H9 (cell line): ENCODE measurements at regions not wholly inside any gene's neighbourhood (a gene's known extent, or its start where the extent isn't known, plus 50 kb on each side); places are given as distances from the start of the nearest gene placed in this dataset.

Source experiments
- DNase-seq: peaks from one replicate; pipeline ENCODE4 v3.0.0-alpha.2; 2017
- H2AFZ ChIP-seq: one replicate; pipeline ENCODE4 v1.6.1; 2013; ENCODE audit warnings: mild to moderate bottlenecking, low read length, control low read depth, moderate library complexity
- H2AK5ac ChIP-seq: 2 replicates; pipeline ENCODE4 v1.6.1; 2013; ENCODE audit warnings: low read length, control low read depth, mixed read lengths; ENCODE audit not compliant: insufficient read length
- H2BK120ac ChIP-seq: one replicate; pipeline ENCODE4 v1.6.1; 2013; ENCODE audit warnings: low read depth, mild to moderate bottlenecking, low read length, control low read depth, inconsistent platforms; ENCODE audit not compliant: poor library complexity, severe bottlenecking
- H2BK12ac ChIP-seq: 2 replicates; pipeline ENCODE4 v1.6.1; 2013; ENCODE audit warnings: low read length, control low read depth, mixed read lengths, low read depth; ENCODE audit not compliant: insufficient read length
- H2BK15ac ChIP-seq: 2 replicates; pipeline ENCODE4 v1.6.1; 2013; ENCODE audit warnings: low read depth, low read length, control low read depth
- H2BK20ac ChIP-seq: one replicate; pipeline ENCODE4 v1.6.1; 2013; ENCODE audit warnings: low read depth, mild to moderate bottlenecking, low read length, control low read depth, inconsistent platforms; ENCODE audit not compliant: poor library complexity, severe bottlenecking
- H2BK5ac ChIP-seq: 2 replicates; pipeline ENCODE4 v1.6.1; 2013; ENCODE audit warnings: low read length, control low read depth, mixed read lengths; ENCODE audit not compliant: insufficient read length
- H3K14ac ChIP-seq: 2 replicates; pipeline ENCODE4 v1.6.1; 2013; ENCODE audit warnings: low read length, control low read depth; ENCODE audit not compliant: insufficient read depth
- H3K18ac ChIP-seq: 2 replicates; pipeline ENCODE4 v1.6.1; 2013; ENCODE audit warnings: low read depth, mild to moderate bottlenecking, mixed read lengths, low read length, control low read depth; ENCODE audit not compliant: insufficient read length
- H3K23ac ChIP-seq: 2 replicates; pipeline ENCODE4 v1.6.1; 2013; ENCODE audit warnings: low read length, control low read depth, mixed read lengths, low read depth; ENCODE audit not compliant: insufficient read length
- H3K23me2 ChIP-seq: 2 replicates; pipeline ENCODE4 v1.6.1; 2013; ENCODE audit warnings: low read depth, mild to moderate bottlenecking, mixed read lengths, low read length, control low read depth; ENCODE audit not compliant: insufficient read length, poor library complexity, severe bottlenecking
- H3K27ac ChIP-seq: 2 replicates; pipeline ENCODE4 v1.5.1; 2013; ENCODE audit warnings: low read length, control low read depth, mixed read lengths, low read depth; ENCODE audit not compliant: insufficient read length
- H3K27me3 ChIP-seq: 2 replicates; pipeline ENCODE4 v1.6.1; 2013; ENCODE audit warnings: low read length, control low read depth, inconsistent platforms; ENCODE audit not compliant: insufficient read depth
- H3K4ac ChIP-seq: 2 replicates; pipeline ENCODE4 v1.6.1; 2013; ENCODE audit warnings: low read depth, mild to moderate bottlenecking, control low read depth, inconsistent platforms, low read length, moderate library complexity
- H3K4me1 ChIP-seq: 2 replicates; pipeline ENCODE4 v1.6.1; 2013; ENCODE audit warnings: low read length, control low read depth, inconsistent platforms; ENCODE audit not compliant: insufficient read depth
- H3K4me2 ChIP-seq: 2 replicates; pipeline ENCODE4 v1.6.1; 2013; ENCODE audit warnings: low read length, control low read depth, mixed read lengths; ENCODE audit not compliant: insufficient read length, insufficient read depth
- H3K56ac ChIP-seq: 2 replicates; pipeline ENCODE4 v1.6.1; 2013; ENCODE audit warnings: low read depth, mild to moderate bottlenecking, mixed read lengths, low read length, control low read depth; ENCODE audit not compliant: insufficient read length
- H3K79me1 ChIP-seq: 2 replicates; pipeline ENCODE4 v1.6.1; 2013; ENCODE audit warnings: low read depth, mild to moderate bottlenecking, moderate library complexity, low read length, control low read depth, inconsistent platforms; ENCODE audit not compliant: insufficient read depth, poor library complexity, severe bottlenecking
- H3K79me2 ChIP-seq: 2 replicates; pipeline ENCODE4 v1.6.1; 2013; ENCODE audit warnings: low read length, control low read depth, inconsistent platforms; ENCODE audit not compliant: insufficient read depth
- H3K9ac ChIP-seq: 2 replicates; pipeline ENCODE4 v1.6.1; 2013; ENCODE audit warnings: low read length, control low read depth, mixed read lengths; ENCODE audit not compliant: insufficient read length; ENCODE audit errors: extremely low read depth
- H3K9me3 ChIP-seq: one replicate; pipeline ENCODE4 v1.6.1; 2013; ENCODE audit warnings: low read depth, low read length, inconsistent platforms; ENCODE audit not compliant: control insufficient read depth
- H3T11ph ChIP-seq: one replicate; pipeline ENCODE4 v1.6.1; 2013; ENCODE audit warnings: mild to moderate bottlenecking, low read length, control low read depth, inconsistent platforms
- H4K20me1 ChIP-seq: one replicate; pipeline ENCODE4 v1.6.1; 2013; ENCODE audit not compliant: control insufficient read depth, insufficient read length, insufficient read depth
- H4K5ac ChIP-seq: 2 replicates; pipeline ENCODE4 v1.6.1; 2013; ENCODE audit warnings: low read depth, mild to moderate bottlenecking, mixed read lengths, low read length, control low read depth; ENCODE audit not compliant: insufficient read length
- H4K8ac ChIP-seq: replicated peaks from 2 replicates; pipeline ENCODE4 v1.6.1; 2013; ENCODE audit warnings: low read length, control low read depth, mixed read lengths, low read depth; ENCODE audit not compliant: insufficient read length
- H4K91ac ChIP-seq: 2 replicates; pipeline ENCODE4 v1.6.1; 2013; ENCODE audit warnings: low read depth, mild to moderate bottlenecking, moderate library complexity, mixed read lengths, low read length, control low read depth; ENCODE audit not compliant: insufficient read length
- H3K27ac Mint-ChIP-seq, 3 experiments: 2 replicates in 2 of 3; 3 replicates in 1 of 3; pipeline ENCODE4 v1.8.0; 2020 to 2021; ENCODE audit warnings: mixed read lengths in 3 of 3, mild to moderate bottlenecking in 1 of 3, moderate library complexity in 1 of 3
- H3K27me3 Mint-ChIP-seq: 2 replicates; pipeline ENCODE4 v1.8.0; 2021; ENCODE audit warnings: low read depth, mild to moderate bottlenecking, moderate library complexity, mixed read lengths
- H3K36me3 Mint-ChIP-seq, 3 experiments: 2 replicates in 2 of 3; 3 replicates in 1 of 3; pipeline ENCODE4 v1.8.0; 2020 to 2021; ENCODE audit warnings: low read depth in 3 of 3, mixed read lengths in 3 of 3; ENCODE audit not compliant: insufficient read depth in 1 of 3
- H3K4me1 Mint-ChIP-seq, 2 experiments: 2 replicates each; pipeline ENCODE4 v1.8.0; 2020; ENCODE audit warnings: mixed read lengths in 2 of 2
- H3K4me3 Mint-ChIP-seq, 2 experiments: 2 replicates in 1 of 2; 3 replicates in 1 of 2; pipeline ENCODE4 v1.8.0; 2020 to 2021; ENCODE audit warnings: mild to moderate bottlenecking in 2 of 2, mixed read lengths in 2 of 2, moderate library complexity in 1 of 2
- H3K9me3 Mint-ChIP-seq, 2 experiments: 2 replicates in 1 of 2; 3 replicates in 1 of 2; pipeline ENCODE4 v1.8.0; 2020; ENCODE audit warnings: mild to moderate bottlenecking in 2 of 2, mixed read lengths in 2 of 2, moderate library complexity in 1 of 2
- WGBS: extraction: QIAGEN DNeasy Blood & Tissue Kit; methylation state at CpG from one replicate; pipeline ENCODE4 v1.1.7; 2013; ENCODE audit warnings: missing lambda C conversion rate, low lambda C conversion rate, mixed read lengths; ENCODE audit not compliant: insufficient read length; ENCODE audit errors: extremely low coverage; 5-methylcytosine and 5-hydroxymethylcytosine counted together
- TF ChIP-seq, protein P1 (sequence below): fragments of 200-600 bp; sonication (generic); conservative IDR thresholded peaks from 3 replicates; pipeline ENCODE4 v1.8.0; 2021; ENCODE audit warnings: antibody characterized with exemption, mild to moderate bottlenecking

DNA sequence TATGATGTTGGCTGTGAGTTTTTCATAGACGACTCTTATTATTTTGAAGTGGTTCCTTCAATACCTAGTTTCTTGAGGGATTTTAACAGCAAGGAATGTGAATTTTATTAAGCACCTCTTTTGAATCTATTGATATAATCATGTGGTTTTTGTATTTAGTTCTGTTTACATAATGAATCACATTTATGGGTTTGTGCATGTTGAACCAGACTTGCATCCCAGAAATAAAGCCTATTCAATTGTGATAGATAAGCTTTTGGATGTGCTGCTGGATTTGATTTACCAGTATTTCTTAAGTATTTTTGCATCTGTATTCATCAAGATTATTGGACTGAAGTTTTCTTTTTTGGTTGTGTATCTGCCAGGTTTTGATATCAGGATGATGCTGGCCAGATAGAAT, 131.6 kb upstream of the SCN7A start:
- Histone ChIP-seq H3K23ac (no peak overlapping the region), H4K5ac (no peak overlapping the region), H2AK5ac (no peak overlapping the region), H2BK5ac (no peak overlapping the region), H2BK15ac (no peak overlapping the region), H2BK12ac (no peak overlapping the region), H3K18ac (no peak overlapping the region), H3K27ac (no peak overlapping the region), H3K4me1 (peaks cover 4% of the 10 kb centered on the region; the same call in 1 of the 2 replicates), H3K4ac (no peak overlapping the region), H4K91ac (no peak overlapping the region), H4K20me1 (no peaks in the 10 kb centered on the region), H2BK20ac (no peak overlapping the region), H3T11ph (no peak overlapping the region), H2BK120ac (no peak overlapping the region), H3K56ac (no peak overlapping the region), H3K9me3 (no peaks in the 10 kb centered on the region), H3K79me2 (no peaks in the 10 kb centered on the region), H3K14ac (no peak overlapping the region), H3K4me2 (no peak overlapping the region), H2AFZ (no peak overlapping the region), H3K9ac (no peak overlapping the region), H3K79me1 (no peaks in the 10 kb centered on the region), H4K8ac (no peak overlapping the region), H3K27me3 (no peaks in the 10 kb centered on the region), H3K23me2 (no peaks in the 10 kb centered on the region)
- DNase-seq, result no peak
- WGBS, result no CpG with 5 or more reads among the region's 1 CpG
- H3K27me3 Mint-ChIP-seq, result peaks cover 1% of the 10 kb centered on the region; the same call in 1 of the 2 replicates
- TF ChIP-seq, protein P1, sequence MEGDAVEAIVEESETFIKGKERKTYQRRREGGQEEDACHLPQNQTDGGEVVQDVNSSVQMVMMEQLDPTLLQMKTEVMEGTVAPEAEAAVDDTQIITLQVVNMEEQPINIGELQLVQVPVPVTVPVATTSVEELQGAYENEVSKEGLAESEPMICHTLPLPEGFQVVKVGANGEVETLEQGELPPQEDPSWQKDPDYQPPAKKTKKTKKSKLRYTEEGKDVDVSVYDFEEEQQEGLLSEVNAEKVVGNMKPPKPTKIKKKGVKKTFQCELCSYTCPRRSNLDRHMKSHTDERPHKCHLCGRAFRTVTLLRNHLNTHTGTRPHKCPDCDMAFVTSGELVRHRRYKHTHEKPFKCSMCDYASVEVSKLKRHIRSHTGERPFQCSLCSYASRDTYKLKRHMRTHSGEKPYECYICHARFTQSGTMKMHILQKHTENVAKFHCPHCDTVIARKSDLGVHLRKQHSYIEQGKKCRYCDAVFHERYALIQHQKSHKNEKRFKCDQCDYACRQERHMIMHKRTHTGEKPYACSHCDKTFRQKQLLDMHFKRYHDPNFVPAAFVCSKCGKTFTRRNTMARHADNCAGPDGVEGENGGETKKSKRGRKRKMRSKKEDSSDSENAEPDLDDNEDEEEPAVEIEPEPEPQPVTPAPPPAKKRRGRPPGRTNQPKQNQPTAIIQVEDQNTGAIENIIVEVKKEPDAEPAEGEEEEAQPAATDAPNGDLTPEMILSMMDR, result no peak
- H3K36me3 Mint-ChIP-seq, result no peaks in the 10 kb centered on the region
- H3K4me1 Mint-ChIP-seq, result peaks cover 10 to 14% of the 10 kb centered on the region in 2 experiments
- no peak overlapping the region for H3K27ac Mint-ChIP-seq
- H3K4me3 Mint-ChIP-seq, result no peak overlapping the region
- H3K9me3 Mint-ChIP-seq, result peaks cover 9 to 10% of the 10 kb centered on the region in 2 experiments; a peak in 3 of 5 replicates
